ENCODE measurements at regions not wholly inside any gene's neighbourhood (a gene's known extent, or its start where the extent isn't known, plus 50 kb on each side); places are given as distances from the start of the nearest gene placed in this dataset.

- H3K36me3 Mint-ChIP-seq (ENCODE audit: unreplicated experiment) = no peaks in the 10 kb centered on the region
- H3K4me1 Mint-ChIP-seq (ENCODE audit: low read depth, unreplicated experiment) = no peaks in the 10 kb centered on the region
- H3K9me3 Mint-ChIP-seq (ENCODE audit: unreplicated experiment) = no peaks in the 10 kb centered on the region
- H3K27ac Mint-ChIP-seq (ENCODE audit: unreplicated experiment) = no peak overlapping the region
- no peak overlapping the region for H3K4me3 Mint-ChIP-seq (ENCODE audit: unreplicated experiment)
- H3K27me3 Mint-ChIP-seq (ENCODE audit: unreplicated experiment) = peaks cover 3% of the 10 kb centered on the region
- TF ChIP-seq, protein P1, sequence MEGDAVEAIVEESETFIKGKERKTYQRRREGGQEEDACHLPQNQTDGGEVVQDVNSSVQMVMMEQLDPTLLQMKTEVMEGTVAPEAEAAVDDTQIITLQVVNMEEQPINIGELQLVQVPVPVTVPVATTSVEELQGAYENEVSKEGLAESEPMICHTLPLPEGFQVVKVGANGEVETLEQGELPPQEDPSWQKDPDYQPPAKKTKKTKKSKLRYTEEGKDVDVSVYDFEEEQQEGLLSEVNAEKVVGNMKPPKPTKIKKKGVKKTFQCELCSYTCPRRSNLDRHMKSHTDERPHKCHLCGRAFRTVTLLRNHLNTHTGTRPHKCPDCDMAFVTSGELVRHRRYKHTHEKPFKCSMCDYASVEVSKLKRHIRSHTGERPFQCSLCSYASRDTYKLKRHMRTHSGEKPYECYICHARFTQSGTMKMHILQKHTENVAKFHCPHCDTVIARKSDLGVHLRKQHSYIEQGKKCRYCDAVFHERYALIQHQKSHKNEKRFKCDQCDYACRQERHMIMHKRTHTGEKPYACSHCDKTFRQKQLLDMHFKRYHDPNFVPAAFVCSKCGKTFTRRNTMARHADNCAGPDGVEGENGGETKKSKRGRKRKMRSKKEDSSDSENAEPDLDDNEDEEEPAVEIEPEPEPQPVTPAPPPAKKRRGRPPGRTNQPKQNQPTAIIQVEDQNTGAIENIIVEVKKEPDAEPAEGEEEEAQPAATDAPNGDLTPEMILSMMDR (IDR thresholded peaks at IDR 0.05; ENCODE audit: partially characterized antibody, unreplicated experiment) = no peak
- no peak for DNase-seq
Observed at GRCh38 chr1:55374801-55375616, 159.8 kb upstream of the USP24 start.

DNA sequence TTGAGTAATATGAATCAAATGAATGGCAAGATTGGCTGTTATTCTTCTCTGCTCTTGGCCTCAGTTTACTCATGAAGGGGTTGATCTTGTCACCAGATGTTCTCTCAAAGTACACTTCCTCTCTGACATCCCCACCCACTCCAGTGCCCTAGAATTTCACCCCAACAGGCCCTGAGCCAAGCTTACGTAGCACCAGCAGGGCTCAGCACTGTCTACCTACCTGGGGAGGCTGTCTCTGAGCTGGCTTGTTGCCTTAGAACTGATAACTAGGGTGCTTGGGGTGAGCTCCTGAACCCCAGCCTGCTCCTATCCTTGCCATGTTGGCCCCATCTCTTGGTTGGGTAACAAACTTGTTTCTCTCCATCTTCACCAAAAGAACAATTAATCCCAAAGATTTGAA, 159.1 kb upstream of the USP24 start:
- H3K36me3 Mint-ChIP-seq (ENCODE audit: unreplicated experiment) = no peaks in the 10 kb centered on the region
- peaks cover 3% of the 10 kb centered on the region for H3K27me3 Mint-ChIP-seq (ENCODE audit: unreplicated experiment)
- no peak overlapping the region for H3K4me3 Mint-ChIP-seq (ENCODE audit: unreplicated experiment)
- no peak for DNase-seq
- TF ChIP-seq, protein P1 (IDR thresholded peaks at IDR 0.05; ENCODE audit: partially characterized antibody, unreplicated experiment) = no peak
- H3K9me3 Mint-ChIP-seq (ENCODE audit: unreplicated experiment) = no peaks in the 10 kb centered on the region
- H3K4me1 Mint-ChIP-seq (ENCODE audit: low read depth, unreplicated experiment) = no peaks in the 10 kb centered on the region
- no peak overlapping the region for H3K27ac Mint-ChIP-seq (ENCODE audit: unreplicated experiment)

- Mint-ChIP-seq H3K4me3 (ENCODE audit: unreplicated experiment) (no peak overlapping the region), H3K27me3 (ENCODE audit: unreplicated experiment) (no peaks in the 10 kb centered on the region), H3K27ac (ENCODE audit: unreplicated experiment) (no peak overlapping the region), H3K36me3 (ENCODE audit: unreplicated experiment) (no peaks in the 10 kb centered on the region), H3K4me1 (ENCODE audit: low read depth, unreplicated experiment) (no peaks in the 10 kb centered on the region), H3K9me3 (ENCODE audit: unreplicated experiment) (peaks cover 2% of the 10 kb centered on the region)
- TF ChIP-seq, protein P1 (IDR thresholded peaks at IDR 0.05; ENCODE audit: partially characterized antibody, unreplicated experiment) = no peak
- no peak for DNase-seq
Observed at GRCh38 chr1:55369474-55369873, 154.3 kb upstream of the USP24 start.

- H3K4me1 Mint-ChIP-seq (ENCODE audit: low read depth, unreplicated experiment) = no peaks in the 10 kb centered on the region
- DNase-seq = no peak
- H3K27ac Mint-ChIP-seq (ENCODE audit: unreplicated experiment) = no peak overlapping the region
- TF ChIP-seq, protein P1 (IDR thresholded peaks at IDR 0.05; ENCODE audit: partially characterized antibody, unreplicated experiment) = no peak
- no peaks in the 10 kb centered on the region for H3K36me3 Mint-ChIP-seq (ENCODE audit: unreplicated experiment)
- H3K9me3 Mint-ChIP-seq (ENCODE audit: unreplicated experiment) = peaks cover 2% of the 10 kb centered on the region
- no peak overlapping the region for H3K4me3 Mint-ChIP-seq (ENCODE audit: unreplicated experiment)
- H3K27me3 Mint-ChIP-seq (ENCODE audit: unreplicated experiment) = no peaks in the 10 kb centered on the region
Observed at GRCh38 chr1:55368698-55369097, 153.5 kb upstream of the USP24 start.

- Mint-ChIP-seq H3K4me1 (ENCODE audit: low read depth, unreplicated experiment) (no peaks in the 10 kb centered on the region), H3K27ac (ENCODE audit: unreplicated experiment) (no peak overlapping the region), H3K27me3 (ENCODE audit: unreplicated experiment) (no peaks in the 10 kb centered on the region), H3K4me3 (ENCODE audit: unreplicated experiment) (no peak overlapping the region), H3K36me3 (ENCODE audit: unreplicated experiment) (no peaks in the 10 kb centered on the region), H3K9me3 (ENCODE audit: unreplicated experiment) (peaks cover 2% of the 10 kb centered on the region)
- no peak for DNase-seq
- TF ChIP-seq, protein P1 (IDR thresholded peaks at IDR 0.05; ENCODE audit: partially characterized antibody, unreplicated experiment) = no peak
Observed at GRCh38 chr1:55367273-55367672, 152.1 kb upstream of the USP24 start.

Measured in glutamatergic neuron (in vitro differentiated cells).